ENCODE measurements at regions not wholly inside any gene's neighbourhood (a gene's known extent, or its start where the extent isn't known, plus 50 kb on each side); places are given as distances from the start of the nearest gene placed in this dataset.
"Not testable (repeated sequence)": the region's sequence is repeated elsewhere in the genome, so short reads cannot be mapped to it uniquely, and the experiment has no call there.

DNA sequence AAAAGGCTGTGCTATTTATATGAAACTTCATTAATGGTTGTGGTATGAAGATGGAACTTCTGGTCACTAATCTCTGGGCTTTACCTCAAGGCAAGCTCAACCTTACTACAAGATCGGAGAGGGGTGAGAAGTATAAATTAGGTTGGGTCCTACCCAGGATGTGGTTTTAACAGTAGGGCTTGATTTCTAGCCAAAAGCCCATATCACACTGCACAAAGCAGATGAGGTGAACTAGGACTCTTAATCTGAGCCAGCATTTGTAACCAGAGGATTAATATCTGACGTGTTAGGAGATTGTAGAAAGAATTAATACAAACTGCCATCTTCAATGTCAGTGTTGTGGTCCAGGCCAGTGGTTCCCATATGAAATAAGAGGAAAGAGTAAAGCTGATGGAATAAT is 86.4 kb upstream of the RGPD4 start:
- no peak overlapping the region for H3K9ac ChIP-seq (ENCODE audit: low read length)
- H3K27me3 ChIP-seq (ENCODE audit: low read length) = no peaks in the 10 kb centered on the region
- no peak overlapping the region for H3K27ac ChIP-seq (ENCODE audit: low read length)
- H3K4me1 ChIP-seq (ENCODE audit: low read length) = no peaks in the 10 kb centered on the region
- H3K4me2 ChIP-seq (ENCODE audit: low read depth, low read length, poor library complexity, severe bottlenecking) = no peak overlapping the region
- DNase-seq = no peak
- H3K36me3 ChIP-seq (ENCODE audit: insufficient read depth, low read length) = no peaks in the 10 kb centered on the region
- H3K79me2 ChIP-seq (ENCODE audit: low read length) = no peaks in the 10 kb centered on the region
- no peak overlapping the region for H2AFZ ChIP-seq (ENCODE audit: low read length)
- no peaks in the 10 kb centered on the region for H3K9me2 ChIP-seq (replicated peaks; ENCODE audit: insufficient read depth, low read length)
- no peaks in the 10 kb centered on the region for H4K20me1 ChIP-seq (ENCODE audit: insufficient read depth, low read depth, low read length)
- no peak overlapping the region for H3K4me3 ChIP-seq (ENCODE audit: low read length)
- no peaks in the 10 kb centered on the region for H3K9me3 ChIP-seq (ENCODE audit: low read length)

DNA sequence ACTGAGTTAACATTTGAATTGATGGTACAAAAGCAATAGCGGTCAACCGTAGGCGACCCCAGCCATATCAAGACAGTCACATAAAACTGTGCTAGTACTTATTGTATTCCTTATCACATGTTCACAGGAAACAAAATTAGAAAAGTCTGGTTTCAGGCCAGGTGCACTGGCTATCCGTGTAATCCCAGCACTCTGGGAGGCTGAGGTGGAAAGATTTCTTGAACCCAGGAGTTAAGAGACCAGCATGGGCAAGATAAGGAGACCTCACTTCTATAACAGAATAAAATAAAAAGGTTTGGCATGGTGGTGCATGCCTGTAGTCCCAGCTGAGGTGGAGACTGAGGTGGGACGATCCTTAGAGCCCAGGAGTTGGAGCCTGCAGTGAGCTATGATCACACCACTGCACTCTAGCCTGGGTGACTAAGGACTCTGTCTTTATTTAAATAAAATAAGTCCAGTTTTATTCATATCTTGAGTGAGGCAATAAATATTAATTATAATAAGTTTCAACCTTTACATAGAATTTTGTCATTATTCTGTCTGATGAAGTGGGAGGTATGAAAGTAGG is 84.1 kb upstream of the RGPD4 start:
- Histone ChIP-seq H3K27ac (ENCODE audit: low read length) (no peak overlapping the region), H3K27me3 (ENCODE audit: low read length) (no peaks in the 10 kb centered on the region), H4K20me1 (ENCODE audit: insufficient read depth, low read depth, low read length) (no peaks in the 10 kb centered on the region), H2AFZ (ENCODE audit: low read length) (no peak overlapping the region), H3K79me2 (ENCODE audit: low read length) (no peaks in the 10 kb centered on the region), H3K4me1 (ENCODE audit: low read length) (no peaks in the 10 kb centered on the region), H3K36me3 (ENCODE audit: insufficient read depth, low read length) (no peaks in the 10 kb centered on the region), H3K4me2 (ENCODE audit: low read depth, low read length, poor library complexity, severe bottlenecking) (no peak overlapping the region), H3K9ac (ENCODE audit: low read length) (no peak overlapping the region), H3K4me3 (ENCODE audit: low read length) (no peak overlapping the region), H3K9me2 (replicated peaks; ENCODE audit: insufficient read depth, low read length) (no peaks in the 10 kb centered on the region), H3K9me3 (ENCODE audit: low read length) (no peaks in the 10 kb centered on the region)
- DNase-seq = no peak

- no peak overlapping the region for H3K4me3 ChIP-seq (ENCODE audit: low read length)
- no peak overlapping the region for H2AFZ ChIP-seq (ENCODE audit: low read length)
- no peak overlapping the region for H3K9ac ChIP-seq (ENCODE audit: low read length)
- no peak for DNase-seq
- H3K9me3 ChIP-seq (ENCODE audit: low read length) = no peaks in the 10 kb centered on the region
- H3K4me2 ChIP-seq (ENCODE audit: low read depth, low read length, poor library complexity, severe bottlenecking) = no peak overlapping the region
- no peaks in the 10 kb centered on the region for H3K79me2 ChIP-seq (ENCODE audit: low read length)
- no peak overlapping the region for H3K27ac ChIP-seq (ENCODE audit: low read length)
- H3K4me1 ChIP-seq (ENCODE audit: low read length) = no peaks in the 10 kb centered on the region
- H3K9me2 ChIP-seq (replicated peaks; ENCODE audit: insufficient read depth, low read length) = no peaks in the 10 kb centered on the region
- H4K20me1 ChIP-seq (ENCODE audit: insufficient read depth, low read depth, low read length) = no peaks in the 10 kb centered on the region
- no peaks in the 10 kb centered on the region for H3K36me3 ChIP-seq (ENCODE audit: insufficient read depth, low read length)
- no peaks in the 10 kb centered on the region for H3K27me3 ChIP-seq (ENCODE audit: low read length)
Measured at GRCh38 chr2:107743274-107743673, 83.4 kb upstream of the RGPD4 start.

- Histone ChIP-seq H3K36me3 (ENCODE audit: insufficient read depth, low read length) (no peaks in the 10 kb centered on the region), H3K9ac (ENCODE audit: low read length) (no peak overlapping the region), H3K79me2 (ENCODE audit: low read length) (no peaks in the 10 kb centered on the region)
Measured at GRCh38 chr2:107745100-107745499, 81.6 kb upstream of the RGPD4 start.

GRCh38 chr2:107746552-107747198 is 80.0 kb upstream of the RGPD4 start:
- H3K4me1 ChIP-seq (ENCODE audit: low read length); H3K9me3 ChIP-seq (ENCODE audit: low read length); H3K4me2 ChIP-seq (ENCODE audit: low read depth, low read length, poor library complexity, severe bottlenecking); H3K4me3 ChIP-seq (ENCODE audit: low read length); DNase-seq; H3K27ac ChIP-seq (ENCODE audit: low read length); H3K9me2 ChIP-seq (replicated peaks; ENCODE audit: insufficient read depth, low read length); H3K36me3 ChIP-seq (ENCODE audit: insufficient read depth, low read length); H2AFZ ChIP-seq (ENCODE audit: low read length); H3K79me2 ChIP-seq (ENCODE audit: low read length); H4K20me1 ChIP-seq (ENCODE audit: insufficient read depth, low read depth, low read length); H3K9ac ChIP-seq (ENCODE audit: low read length); H3K27me3 ChIP-seq (ENCODE audit: low read length): not testable (repeated sequence)

More at GRCh38 chr2:107745100-107745499, 81.6 kb upstream of the RGPD4 start:
- DNase-seq = no peak
- Histone ChIP-seq H3K9me2 (replicated peaks; ENCODE audit: insufficient read depth, low read length) (no peaks in the 10 kb centered on the region), H3K27ac (ENCODE audit: low read length) (no peak overlapping the region), H4K20me1 (ENCODE audit: insufficient read depth, low read depth, low read length) (no peaks in the 10 kb centered on the region), H2AFZ (ENCODE audit: low read length) (no peak overlapping the region), H3K9me3 (ENCODE audit: low read length) (no peaks in the 10 kb centered on the region), H3K4me1 (ENCODE audit: low read length) (no peaks in the 10 kb centered on the region), H3K4me2 (ENCODE audit: low read depth, low read length, poor library complexity, severe bottlenecking) (no peak overlapping the region), H3K4me3 (ENCODE audit: low read length) (no peak overlapping the region), H3K27me3 (ENCODE audit: low read length) (no peaks in the 10 kb centered on the region)

- not testable (repeated sequence) for H4K20me1 ChIP-seq (ENCODE audit: insufficient read depth, low read depth, low read length); H3K4me2 ChIP-seq (ENCODE audit: low read depth, low read length, poor library complexity, severe bottlenecking); H3K9me2 ChIP-seq (replicated peaks; ENCODE audit: insufficient read depth, low read length); H2AFZ ChIP-seq (ENCODE audit: low read length); H3K4me3 ChIP-seq (ENCODE audit: low read length); H3K4me1 ChIP-seq (ENCODE audit: low read length); DNase-seq; H3K27ac ChIP-seq (ENCODE audit: low read length); H3K79me2 ChIP-seq (ENCODE audit: low read length); H3K36me3 ChIP-seq (ENCODE audit: insufficient read depth, low read length); H3K9ac ChIP-seq (ENCODE audit: low read length); H3K27me3 ChIP-seq (ENCODE audit: low read length); H3K9me3 ChIP-seq (ENCODE audit: low read length)
Measured at GRCh38 chr2:107747199-107747963, 79.3 kb upstream of the RGPD4 start.

DNA sequence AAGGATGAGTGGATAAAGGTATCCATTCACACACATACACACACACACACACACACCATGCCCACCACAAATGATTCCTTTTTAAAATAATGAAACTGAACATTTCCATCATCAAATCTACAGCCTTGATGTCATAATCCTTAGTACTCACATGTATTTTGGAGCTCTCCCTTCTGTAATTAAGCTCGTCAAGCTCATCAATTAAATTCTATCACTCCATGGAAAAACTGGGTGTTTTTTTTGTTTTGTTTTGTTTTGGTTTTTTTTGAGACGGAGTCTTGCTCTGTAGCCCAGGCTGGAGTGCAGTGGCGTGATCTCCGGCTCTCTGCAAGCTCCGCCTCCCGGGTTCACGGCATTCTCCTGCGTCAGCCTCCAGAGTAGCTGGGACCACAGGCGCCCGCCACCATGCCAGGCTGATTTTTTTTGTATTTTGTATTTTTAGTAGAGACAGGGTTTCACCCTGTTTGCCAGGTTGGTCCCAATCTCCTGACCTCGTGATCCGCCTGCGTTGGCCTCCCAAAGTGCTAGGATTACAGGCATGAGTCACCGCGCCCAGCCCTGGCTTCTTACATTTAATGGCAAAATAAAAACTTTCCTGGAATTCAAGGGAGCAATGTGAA is 78.6 kb upstream of the RGPD4 start:
- Histone ChIP-seq H3K27ac (ENCODE audit: low read length) (no peak overlapping the region), H3K36me3 (ENCODE audit: insufficient read depth, low read length) (no peaks in the 10 kb centered on the region), H4K20me1 (ENCODE audit: insufficient read depth, low read depth, low read length) (no peaks in the 10 kb centered on the region), H3K9ac (ENCODE audit: low read length) (no peak overlapping the region), H3K4me2 (ENCODE audit: low read depth, low read length, poor library complexity, severe bottlenecking) (no peak overlapping the region), H3K9me2 (replicated peaks; ENCODE audit: insufficient read depth, low read length) (no peaks in the 10 kb centered on the region), H2AFZ (ENCODE audit: low read length) (no peak overlapping the region), H3K4me1 (ENCODE audit: low read length) (no peaks in the 10 kb centered on the region), H3K9me3 (ENCODE audit: low read length) (no peaks in the 10 kb centered on the region), H3K27me3 (ENCODE audit: low read length) (no peaks in the 10 kb centered on the region), H3K79me2 (ENCODE audit: low read length) (no peaks in the 10 kb centered on the region), H3K4me3 (ENCODE audit: low read length) (no peak overlapping the region)
- DNase-seq = no peak

- H3K4me1 ChIP-seq (ENCODE audit: low read length) = no peaks in the 10 kb centered on the region
- no peak for DNase-seq
- no peaks in the 10 kb centered on the region for H3K9me3 ChIP-seq (ENCODE audit: low read length)
- no peak overlapping the region for H3K4me2 ChIP-seq (ENCODE audit: low read depth, low read length, poor library complexity, severe bottlenecking)
- H2AFZ ChIP-seq (ENCODE audit: low read length) = no peak overlapping the region
- H3K27me3 ChIP-seq (ENCODE audit: low read length) = no peaks in the 10 kb centered on the region
- no peak overlapping the region for H3K9ac ChIP-seq (ENCODE audit: low read length)
- H3K9me2 ChIP-seq (replicated peaks; ENCODE audit: insufficient read depth, low read length) = no peaks in the 10 kb centered on the region
- no peaks in the 10 kb centered on the region for H4K20me1 ChIP-seq (ENCODE audit: insufficient read depth, low read depth, low read length)
- no peaks in the 10 kb centered on the region for H3K79me2 ChIP-seq (ENCODE audit: low read length)
- no peak overlapping the region for H3K27ac ChIP-seq (ENCODE audit: low read length)
- no peak overlapping the region for H3K4me3 ChIP-seq (ENCODE audit: low read length)
- H3K36me3 ChIP-seq (ENCODE audit: insufficient read depth, low read length) = no peaks in the 10 kb centered on the region
Measured at GRCh38 chr2:107751936-107752335, 74.8 kb upstream of the RGPD4 start.

All from Karpas-422 (cell line).